ENCODE measurements at regions not wholly inside any gene's neighbourhood (a gene's known extent, or its start where the extent isn't known, plus 50 kb on each side); places are given as distances from the start of the nearest gene placed in this dataset.

DNA sequence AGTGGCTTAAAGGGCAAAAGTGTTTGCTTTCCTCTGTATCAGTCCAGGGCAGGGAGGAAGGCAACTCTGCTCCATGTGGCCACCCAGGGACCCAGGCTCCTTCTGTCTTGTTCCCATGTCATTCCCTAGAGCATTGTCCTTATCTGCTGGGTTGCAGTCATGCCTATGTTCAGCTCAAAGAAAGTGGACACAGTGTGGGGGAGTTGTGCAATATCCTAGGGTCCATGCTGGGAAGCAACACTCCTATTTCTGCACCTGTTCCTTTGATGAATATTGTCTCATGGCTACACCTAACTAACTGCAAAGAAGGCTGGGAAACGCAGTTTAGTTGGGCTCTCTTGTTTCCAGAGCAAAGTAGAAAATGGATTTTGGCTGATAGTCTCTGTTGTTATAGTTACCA lies 107.0 kb upstream of the OTUD4 start:
- Histone ChIP-seq H3K4me2 (no peak overlapping the region), H3K27ac (no peak overlapping the region), H4K20me1 (ENCODE audit: insufficient read depth) (no peaks in the 10 kb centered on the region), H3K4me1 (ENCODE audit: low read depth, poor library complexity, severe bottlenecking) (no peaks in the 10 kb centered on the region), H3K9ac (no peak overlapping the region), H3K4me3 (IDR thresholded peaks at IDR 0.05; ENCODE audit: insufficient read depth, low read depth, low read length) (no peak overlapping the region), H3K79me2 (ENCODE audit: insufficient read depth, low read depth) (no peaks in the 10 kb centered on the region), H3K36me3 (ENCODE audit: insufficient read depth) (no peaks in the 10 kb centered on the region), H2AFZ (ENCODE audit: low read depth) (no peak overlapping the region), H3K27me3 (ENCODE audit: insufficient read depth, low read depth) (no peaks in the 10 kb centered on the region)
- TF ChIP-seq, protein P1, sequence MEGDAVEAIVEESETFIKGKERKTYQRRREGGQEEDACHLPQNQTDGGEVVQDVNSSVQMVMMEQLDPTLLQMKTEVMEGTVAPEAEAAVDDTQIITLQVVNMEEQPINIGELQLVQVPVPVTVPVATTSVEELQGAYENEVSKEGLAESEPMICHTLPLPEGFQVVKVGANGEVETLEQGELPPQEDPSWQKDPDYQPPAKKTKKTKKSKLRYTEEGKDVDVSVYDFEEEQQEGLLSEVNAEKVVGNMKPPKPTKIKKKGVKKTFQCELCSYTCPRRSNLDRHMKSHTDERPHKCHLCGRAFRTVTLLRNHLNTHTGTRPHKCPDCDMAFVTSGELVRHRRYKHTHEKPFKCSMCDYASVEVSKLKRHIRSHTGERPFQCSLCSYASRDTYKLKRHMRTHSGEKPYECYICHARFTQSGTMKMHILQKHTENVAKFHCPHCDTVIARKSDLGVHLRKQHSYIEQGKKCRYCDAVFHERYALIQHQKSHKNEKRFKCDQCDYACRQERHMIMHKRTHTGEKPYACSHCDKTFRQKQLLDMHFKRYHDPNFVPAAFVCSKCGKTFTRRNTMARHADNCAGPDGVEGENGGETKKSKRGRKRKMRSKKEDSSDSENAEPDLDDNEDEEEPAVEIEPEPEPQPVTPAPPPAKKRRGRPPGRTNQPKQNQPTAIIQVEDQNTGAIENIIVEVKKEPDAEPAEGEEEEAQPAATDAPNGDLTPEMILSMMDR (conservative IDR thresholded peaks at IDR 0.05; ENCODE audit: low read depth, low read length): no peak

DNA sequence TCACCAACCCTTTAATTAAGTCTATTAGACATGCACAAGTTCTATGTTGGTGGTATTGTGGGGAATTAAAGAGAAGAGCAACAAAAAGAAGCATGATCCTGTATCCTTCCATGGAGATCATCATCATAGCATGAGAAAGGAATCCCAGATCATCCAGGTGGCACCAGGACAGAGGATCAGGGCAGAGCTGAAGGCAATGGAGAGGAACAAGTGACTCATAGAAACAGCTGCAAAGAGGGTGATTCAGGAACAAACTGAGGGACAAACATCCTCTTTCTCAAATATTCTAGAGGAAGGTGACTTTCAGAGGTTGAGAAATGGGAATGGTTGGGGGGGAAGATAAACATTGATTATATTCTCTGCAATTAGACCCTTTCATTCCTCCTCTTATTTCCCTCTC lies 105.5 kb upstream of the OTUD4 start:
- Histone ChIP-seq H3K4me2 (no peak overlapping the region), H3K4me3 (IDR thresholded peaks at IDR 0.05; ENCODE audit: insufficient read depth, low read depth, low read length) (no peak overlapping the region), H3K27ac (no peak overlapping the region), H3K27me3 (ENCODE audit: insufficient read depth, low read depth) (no peaks in the 10 kb centered on the region), H3K4me1 (ENCODE audit: low read depth, poor library complexity, severe bottlenecking) (no peaks in the 10 kb centered on the region), H3K79me2 (ENCODE audit: insufficient read depth, low read depth) (no peaks in the 10 kb centered on the region), H2AFZ (ENCODE audit: low read depth) (no peak overlapping the region), H3K9ac (no peak overlapping the region), H3K36me3 (ENCODE audit: insufficient read depth) (no peaks in the 10 kb centered on the region), H4K20me1 (ENCODE audit: insufficient read depth) (no peaks in the 10 kb centered on the region)
- TF ChIP-seq, protein P1 (conservative IDR thresholded peaks at IDR 0.05; ENCODE audit: low read depth, low read length): no peak

DNA sequence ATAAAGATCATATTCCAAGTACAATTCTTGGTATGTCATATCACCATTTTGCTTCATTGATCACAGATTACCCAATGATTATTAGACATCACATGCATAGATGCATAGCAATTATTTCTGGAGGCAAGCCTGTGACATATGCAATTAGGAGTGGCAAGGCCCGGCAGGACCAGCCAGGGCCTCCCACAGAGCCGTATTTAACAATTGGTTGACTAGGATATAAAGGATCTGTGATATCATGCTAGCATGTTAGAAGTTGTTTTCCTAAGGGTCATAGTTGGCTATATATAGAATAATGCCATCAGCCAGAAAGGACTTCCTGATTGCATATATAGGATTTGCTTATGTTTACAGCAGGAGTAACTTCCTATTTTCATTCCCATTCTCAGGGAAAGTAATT lies 103.5 kb upstream of the OTUD4 start:
- Histone ChIP-seq H3K27ac (no peak overlapping the region), H3K4me2 (no peak overlapping the region), H3K4me1 (ENCODE audit: low read depth, poor library complexity, severe bottlenecking) (no peaks in the 10 kb centered on the region), H3K36me3 (ENCODE audit: insufficient read depth) (no peaks in the 10 kb centered on the region), H2AFZ (ENCODE audit: low read depth) (no peak overlapping the region), H3K4me3 (IDR thresholded peaks at IDR 0.05; ENCODE audit: insufficient read depth, low read depth, low read length) (no peak overlapping the region), H3K79me2 (ENCODE audit: insufficient read depth, low read depth) (no peaks in the 10 kb centered on the region), H3K27me3 (ENCODE audit: insufficient read depth, low read depth) (no peaks in the 10 kb centered on the region), H4K20me1 (ENCODE audit: insufficient read depth) (no peaks in the 10 kb centered on the region), H3K9ac (no peak overlapping the region)
- TF ChIP-seq, protein P1 (conservative IDR thresholded peaks at IDR 0.05; ENCODE audit: low read depth, low read length): no peak

DNA sequence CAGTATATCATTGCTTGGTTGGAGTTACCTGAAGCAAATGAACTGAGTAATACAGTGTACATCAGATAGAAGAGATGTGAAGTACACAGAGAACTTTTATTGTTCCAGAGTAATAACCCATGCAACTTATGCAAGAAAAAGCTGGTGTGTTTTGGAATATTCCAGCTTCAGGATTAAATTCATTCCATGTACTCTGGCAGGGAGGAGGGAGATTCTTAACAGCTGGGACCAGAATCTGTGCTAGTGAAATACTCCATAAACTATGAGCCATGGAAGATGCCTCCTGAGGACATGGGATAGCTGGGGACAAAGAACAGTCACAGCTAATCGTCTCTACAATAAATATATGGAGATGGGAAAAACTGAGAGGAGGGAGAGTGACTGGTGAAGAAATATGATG lies 101.6 kb upstream of the OTUD4 start:
- Histone ChIP-seq H3K27me3 (ENCODE audit: insufficient read depth, low read depth) (no peaks in the 10 kb centered on the region), H4K20me1 (ENCODE audit: insufficient read depth) (no peaks in the 10 kb centered on the region)

More for the DNA sequence above, 101.6 kb upstream of the OTUD4 start:
- Histone ChIP-seq H3K4me3 (IDR thresholded peaks at IDR 0.05; ENCODE audit: insufficient read depth, low read depth, low read length) (no peak overlapping the region), H2AFZ (ENCODE audit: low read depth) (no peak overlapping the region), H3K9ac (no peak overlapping the region), H3K79me2 (ENCODE audit: insufficient read depth, low read depth) (no peaks in the 10 kb centered on the region), H3K27ac (no peak overlapping the region), H3K4me1 (ENCODE audit: low read depth, poor library complexity, severe bottlenecking) (no peaks in the 10 kb centered on the region), H3K36me3 (ENCODE audit: insufficient read depth) (no peaks in the 10 kb centered on the region), H3K4me2 (no peak overlapping the region)
- TF ChIP-seq, protein P1 (conservative IDR thresholded peaks at IDR 0.05; ENCODE audit: low read depth, low read length): no peak
